ENCODE measurements at regions not wholly inside any gene's neighbourhood (a gene's known extent, or its start where the extent isn't known, plus 50 kb on each side); places are given as distances from the start of the nearest gene placed in this dataset.

GRCh38 chr17:72430611-72431432 lies 310.0 kb downstream of the SOX9 start:
- DNase-seq, result no peak

GRCh38 chr17:72432143-72432621 lies 311.4 kb downstream of the SOX9 start:
- DNase-seq, result no peak

- DNase-seq, result no peak
Observed at GRCh38 chr17:72432881-72433280, 312.1 kb downstream of the SOX9 start.

- no peak for DNase-seq
Observed at GRCh38 chr17:72433797-72434196, 313.0 kb downstream of the SOX9 start.

GRCh38 chr17:72434581-72434980 lies 313.8 kb downstream of the SOX9 start:
- no peak for DNase-seq

- DNase-seq, result no peak
Observed at GRCh38 chr17:72434991-72435618, 314.3 kb downstream of the SOX9 start.

GRCh38 chr17:72438783-72439182 lies 318.0 kb downstream of the SOX9 start:
- no peak for DNase-seq

- no peak for DNase-seq
Observed at GRCh38 chr17:72439893-72440502, 319.2 kb downstream of the SOX9 start.

- DNase-seq, result no peak
Observed at GRCh38 chr17:72440961-72441360, 320.1 kb downstream of the SOX9 start.

- DNase-seq, result no peak
Observed at GRCh38 chr17:72441909-72442308, 321.1 kb downstream of the SOX9 start.

- DNase-seq, result no peak
Observed at GRCh38 chr17:72444517-72445054, 323.8 kb downstream of the SOX9 start.

- DNase-seq, result no peak
Observed at GRCh38 chr17:72445055-72445991, 324.5 kb downstream of the SOX9 start.

GRCh38 chr17:72446118-72446517 lies 325.3 kb downstream of the SOX9 start:
- DNase-seq, result no peak

GRCh38 chr17:72446525-72447250 lies 325.9 kb downstream of the SOX9 start:
- no peak for DNase-seq

- DNase-seq, result no peak
Observed at GRCh38 chr17:72447251-72447640, 326.4 kb downstream of the SOX9 start.

- no peak for DNase-seq
Observed at GRCh38 chr17:72448019-72448418, 327.2 kb downstream of the SOX9 start.

- no peak for DNase-seq
Observed at GRCh38 chr17:72452286-72453173, 331.7 kb downstream of the SOX9 start.

GRCh38 chr17:72454342-72454741 lies 333.5 kb downstream of the SOX9 start:
- no peak for DNase-seq

GRCh38 chr17:72455562-72455961 lies 334.7 kb downstream of the SOX9 start:
- DNase-seq, result no peak

- no peak for DNase-seq
Observed at GRCh38 chr17:72456075-72456474, 335.3 kb downstream of the SOX9 start.

- DNase-seq, result no peak
Observed at GRCh38 chr17:72457712-72458111, 336.9 kb downstream of the SOX9 start.
